ENCODE measurements at regions not wholly inside any gene's neighbourhood (a gene's known extent, or its start where the extent isn't known, plus 50 kb on each side); places are given as distances from the start of the nearest gene placed in this dataset.

DNA sequence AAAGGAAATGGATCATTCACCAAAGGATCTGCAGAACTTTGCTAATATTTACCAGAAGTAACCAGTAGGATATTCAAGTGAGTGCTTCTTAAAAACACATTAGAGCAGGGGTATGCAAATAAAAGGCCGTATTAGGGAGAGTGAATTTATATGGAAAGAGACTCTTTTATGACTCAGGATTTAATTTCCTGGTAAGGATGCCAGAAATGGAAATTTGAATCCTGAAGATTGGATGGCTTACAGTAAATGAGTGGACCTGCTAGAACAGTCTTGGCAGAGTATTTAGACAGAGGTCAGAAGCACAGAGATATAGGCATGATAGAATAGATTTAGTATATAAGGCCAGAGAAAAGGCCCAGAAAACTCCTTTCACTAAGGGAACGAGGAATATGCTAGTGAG is 201.6 kb downstream of the SLITRK5 start:
- TF ChIP-seq, protein P1, sequence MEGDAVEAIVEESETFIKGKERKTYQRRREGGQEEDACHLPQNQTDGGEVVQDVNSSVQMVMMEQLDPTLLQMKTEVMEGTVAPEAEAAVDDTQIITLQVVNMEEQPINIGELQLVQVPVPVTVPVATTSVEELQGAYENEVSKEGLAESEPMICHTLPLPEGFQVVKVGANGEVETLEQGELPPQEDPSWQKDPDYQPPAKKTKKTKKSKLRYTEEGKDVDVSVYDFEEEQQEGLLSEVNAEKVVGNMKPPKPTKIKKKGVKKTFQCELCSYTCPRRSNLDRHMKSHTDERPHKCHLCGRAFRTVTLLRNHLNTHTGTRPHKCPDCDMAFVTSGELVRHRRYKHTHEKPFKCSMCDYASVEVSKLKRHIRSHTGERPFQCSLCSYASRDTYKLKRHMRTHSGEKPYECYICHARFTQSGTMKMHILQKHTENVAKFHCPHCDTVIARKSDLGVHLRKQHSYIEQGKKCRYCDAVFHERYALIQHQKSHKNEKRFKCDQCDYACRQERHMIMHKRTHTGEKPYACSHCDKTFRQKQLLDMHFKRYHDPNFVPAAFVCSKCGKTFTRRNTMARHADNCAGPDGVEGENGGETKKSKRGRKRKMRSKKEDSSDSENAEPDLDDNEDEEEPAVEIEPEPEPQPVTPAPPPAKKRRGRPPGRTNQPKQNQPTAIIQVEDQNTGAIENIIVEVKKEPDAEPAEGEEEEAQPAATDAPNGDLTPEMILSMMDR (IDR thresholded peaks at IDR 0.05; ENCODE audit: insufficient read depth, low read length), result no peak
- no peak for TF ChIP-seq SPI1 (IDR thresholded peaks at IDR 0.05; ENCODE audit: borderline replicate concordance, low read depth)
